ENCODE measurements at regions not wholly inside any gene's neighbourhood (a gene's known extent, or its start where the extent isn't known, plus 50 kb on each side); places are given as distances from the start of the nearest gene placed in this dataset.

GRCh38 chr13:105904034-105904742, 631.3 kb downstream of the EFNB2 start:
- no peak for TF ChIP-seq POLR2A (IDR thresholded peaks at IDR 0.05)
- no peak for TF ChIP-seq CTCF (IDR thresholded peaks at IDR 0.05)

Data from breast epithelium (tissue), 3 donors.